T-helper 1 cell (primary cell): ENCODE measurements at regions not wholly inside any gene's neighbourhood (a gene's known extent, or its start where the extent isn't known, plus 50 kb on each side); places are given as distances from the start of the nearest gene placed in this dataset.
"Not testable (repeated sequence)": the region's sequence is repeated elsewhere in the genome, so short reads cannot be mapped to it uniquely, and the experiment has no call there.

Experiments used
- DNase-seq, 5 donors: peaks; one replicate each; pipeline ENCODE4 v3.0.0-alpha.2; 2012 to 2020

DNA sequence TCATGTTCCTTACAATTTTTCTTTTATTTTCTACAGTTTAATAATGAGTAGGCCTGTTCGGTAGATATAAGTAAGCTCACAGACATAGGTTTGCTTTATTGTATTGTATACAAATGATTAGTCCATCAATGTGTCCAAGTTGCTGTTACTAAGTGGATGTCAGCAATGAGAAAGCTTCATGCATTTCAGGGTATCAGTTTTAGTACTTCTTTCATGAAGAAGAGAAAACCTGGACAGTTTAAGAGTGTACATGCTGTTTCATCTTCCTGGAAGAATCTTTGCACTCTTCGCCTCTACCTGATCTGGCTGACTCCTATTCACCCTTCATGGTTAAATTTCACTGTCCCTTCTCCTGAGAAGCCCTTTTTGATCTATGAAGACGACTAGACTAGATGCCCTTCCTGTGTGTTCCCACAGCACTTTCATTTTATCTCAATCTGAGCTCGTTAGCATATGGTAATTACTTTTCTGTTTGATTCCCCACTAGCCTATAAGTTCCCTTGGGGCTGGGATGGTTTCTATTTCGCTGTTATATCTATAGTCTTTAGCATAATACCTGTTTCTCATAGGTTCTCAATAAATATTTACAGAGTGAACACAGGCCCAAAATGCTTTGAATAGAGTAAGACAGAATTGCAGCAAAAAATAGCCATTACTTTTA, 70.7 kb downstream of the CETN3 start:
- no peak for DNase-seq

DNA sequence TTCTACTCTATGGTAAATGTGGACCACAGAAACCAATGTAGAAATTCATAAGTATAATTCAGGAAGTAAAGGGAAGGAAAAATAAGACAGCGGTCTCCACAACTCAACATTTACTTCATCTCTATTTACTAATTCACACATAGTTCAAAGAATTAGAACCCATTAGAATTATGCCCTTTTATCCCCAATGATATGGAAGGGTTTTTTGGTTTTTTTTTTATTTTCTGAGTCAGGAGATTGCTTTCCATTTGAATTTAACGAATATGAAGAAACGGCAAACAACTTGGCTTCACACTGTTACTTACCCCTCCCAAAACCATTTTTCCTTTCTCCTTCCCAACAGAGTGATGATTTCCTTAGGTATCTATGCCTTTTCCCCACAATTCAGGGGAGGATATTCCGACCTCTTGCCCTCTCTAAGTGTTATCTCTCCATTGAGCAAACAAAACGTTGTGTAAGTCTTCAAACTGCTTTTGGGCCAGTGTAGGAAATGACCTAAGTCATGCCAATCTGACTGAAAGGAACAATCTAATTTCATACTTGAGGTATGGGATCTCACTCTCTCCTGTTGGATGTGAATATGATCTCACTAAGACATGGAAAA, 72.0 kb downstream of the CETN3 start:
- DNase-seq: no peak

DNA sequence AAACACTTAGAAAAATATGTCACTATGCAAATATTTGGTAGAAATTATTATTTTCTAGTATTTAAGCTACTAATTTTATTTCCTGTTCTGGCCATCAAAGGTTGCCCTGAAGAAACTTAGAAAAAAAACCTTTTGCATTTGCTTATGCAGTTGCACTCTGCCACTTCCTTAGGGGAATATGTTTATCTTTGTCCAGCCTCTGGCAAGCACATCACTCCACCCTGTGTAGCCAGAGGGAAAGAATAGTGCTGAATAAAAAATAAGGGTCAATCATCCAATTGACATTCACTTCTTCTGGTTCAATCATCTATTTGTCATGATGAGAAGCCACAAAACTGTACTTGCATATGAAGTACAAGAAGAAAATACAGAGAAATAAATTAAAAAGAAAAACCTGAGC, 72.8 kb downstream of the CETN3 start:
- DNase-seq: no peak

DNA sequence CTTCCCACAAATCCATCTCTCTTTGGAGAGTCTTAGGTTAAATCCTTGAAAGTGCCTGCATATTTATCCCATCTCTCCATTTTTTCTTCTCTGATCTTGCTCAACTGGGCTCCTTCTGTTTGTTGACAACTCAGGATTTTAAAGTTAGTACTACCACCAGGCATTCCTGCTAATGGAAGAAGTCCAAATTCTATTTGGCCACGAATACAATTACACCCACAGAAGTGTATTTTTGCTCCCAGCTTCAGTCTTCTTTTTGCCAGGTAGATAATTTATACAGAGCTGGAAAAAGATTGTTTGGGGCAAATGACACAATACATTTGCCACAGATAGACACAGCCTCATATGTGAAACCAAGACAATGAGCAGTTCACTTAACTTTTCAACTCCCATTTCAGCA, 74.8 kb downstream of the CETN3 start:
- no peak for DNase-seq

DNA sequence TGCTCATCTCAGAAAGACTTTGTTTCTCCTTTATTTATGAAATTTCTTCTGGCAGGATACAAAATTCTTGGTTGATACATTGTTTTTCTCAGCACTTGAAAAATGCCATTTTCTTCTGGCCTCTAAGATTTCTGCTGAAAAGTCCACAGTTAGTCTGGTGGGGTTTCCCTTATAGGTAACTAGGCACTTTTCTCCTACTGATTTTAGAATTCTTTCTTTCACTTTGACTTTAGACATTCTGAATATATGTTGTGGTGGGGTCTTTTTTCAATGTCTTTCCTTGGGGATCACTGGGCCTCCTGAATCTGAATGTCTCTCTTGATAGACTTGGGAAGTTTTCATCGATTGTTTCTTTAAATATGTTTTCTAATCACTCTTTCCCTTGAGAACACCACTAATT, 79.6 kb downstream of the CETN3 start:
- DNase-seq: no peak

DNA sequence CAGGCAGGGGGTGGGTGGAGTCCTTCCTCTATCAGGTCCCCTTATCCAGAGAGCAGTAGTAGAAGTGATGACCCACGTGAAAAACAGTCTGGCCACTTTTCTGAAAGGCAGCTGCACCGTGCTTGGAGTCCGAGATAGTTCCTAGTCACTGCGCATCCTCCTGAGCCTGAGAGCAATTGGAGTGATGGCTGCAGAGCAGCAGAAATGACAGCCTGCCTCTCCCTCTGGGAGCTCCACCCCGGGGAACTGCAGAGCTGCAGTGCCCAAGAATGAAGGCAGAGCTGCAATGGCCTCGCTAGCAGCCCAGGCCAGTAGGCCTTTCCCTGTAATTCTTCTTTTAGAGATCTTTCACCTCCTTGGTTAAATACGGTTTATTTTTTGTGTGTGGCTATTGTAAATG, 82.6 kb downstream of the CETN3 start:
- DNase-seq: no peak

DNA sequence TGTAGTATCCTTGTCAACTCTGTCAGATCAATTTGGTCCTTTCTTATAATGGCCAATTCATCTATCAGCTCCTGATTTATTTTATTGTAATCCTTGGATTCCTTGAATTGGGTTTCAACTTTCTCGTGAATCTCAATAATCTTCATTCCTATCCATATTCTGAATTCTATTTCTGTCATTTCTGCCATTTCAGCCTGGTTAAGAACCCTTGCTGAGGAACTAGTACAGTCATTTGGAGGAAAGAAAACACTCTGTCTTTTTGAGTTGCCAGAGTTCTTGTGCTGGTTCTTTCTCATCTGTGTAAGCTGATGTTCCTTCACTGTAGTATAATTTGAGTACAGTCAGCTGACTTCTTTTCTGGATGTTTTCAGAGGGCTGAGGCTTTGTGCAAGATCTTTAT, 84.5 kb downstream of the CETN3 start:
- DNase-seq: no peak

DNA sequence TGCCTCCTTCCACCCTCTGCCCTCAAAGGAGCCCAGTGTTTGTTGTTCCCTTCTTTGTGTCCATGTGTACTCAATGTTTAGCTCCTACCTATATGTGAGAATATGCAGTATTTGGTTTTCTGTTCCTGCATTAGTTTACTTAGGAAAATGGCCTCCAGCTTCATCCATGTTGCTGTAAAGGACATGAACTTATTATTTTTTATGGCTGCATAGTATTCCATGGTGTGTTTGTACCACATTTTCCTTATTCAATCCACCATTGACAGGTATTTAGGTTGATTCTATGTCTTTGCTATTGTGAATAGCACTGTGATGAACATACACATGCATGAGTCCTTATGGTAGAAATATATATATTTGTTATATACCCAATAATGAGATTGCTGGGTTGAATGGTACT, 89.2 kb downstream of the CETN3 start:
- DNase-seq: not testable (repeated sequence)

DNA sequence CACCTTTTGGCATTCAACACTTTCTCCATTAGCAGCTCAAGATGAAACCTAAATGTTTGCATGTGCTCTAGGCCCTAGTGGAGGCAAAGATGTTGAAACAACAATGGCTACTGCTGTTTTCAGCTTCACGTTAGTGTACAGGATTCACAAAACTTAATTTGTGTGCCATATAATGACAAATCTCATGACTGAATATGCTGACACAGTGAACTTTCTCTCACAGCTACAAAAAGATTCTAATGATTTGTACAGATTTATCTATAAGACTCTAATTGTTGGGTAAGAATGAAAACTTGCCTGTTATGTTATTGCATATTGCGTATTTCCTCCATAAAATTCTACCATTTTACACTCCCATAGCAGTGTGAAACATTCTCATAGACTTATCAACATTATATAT, 97.5 kb downstream of the CETN3 start:
- DNase-seq: no peak

DNA sequence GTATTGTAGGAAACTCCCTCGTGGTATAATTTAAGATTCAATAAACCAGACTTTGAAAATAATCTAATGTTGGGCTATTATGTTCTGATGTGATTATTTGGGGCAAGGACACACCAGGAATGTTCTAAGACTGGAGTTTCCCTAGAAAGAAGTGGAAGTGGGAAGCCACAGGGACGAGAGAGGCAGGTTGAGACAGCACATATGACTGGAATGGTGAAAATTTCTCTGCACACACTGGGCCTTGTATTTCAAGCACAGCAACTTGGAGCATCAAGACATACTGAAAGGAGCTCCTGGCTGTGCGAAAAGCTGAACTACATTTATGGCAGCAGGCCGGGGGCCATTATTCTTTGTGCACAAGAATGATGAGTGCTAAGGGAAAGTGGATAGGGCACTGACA, 98.2 kb downstream of the CETN3 start:
- no peak for DNase-seq

DNA sequence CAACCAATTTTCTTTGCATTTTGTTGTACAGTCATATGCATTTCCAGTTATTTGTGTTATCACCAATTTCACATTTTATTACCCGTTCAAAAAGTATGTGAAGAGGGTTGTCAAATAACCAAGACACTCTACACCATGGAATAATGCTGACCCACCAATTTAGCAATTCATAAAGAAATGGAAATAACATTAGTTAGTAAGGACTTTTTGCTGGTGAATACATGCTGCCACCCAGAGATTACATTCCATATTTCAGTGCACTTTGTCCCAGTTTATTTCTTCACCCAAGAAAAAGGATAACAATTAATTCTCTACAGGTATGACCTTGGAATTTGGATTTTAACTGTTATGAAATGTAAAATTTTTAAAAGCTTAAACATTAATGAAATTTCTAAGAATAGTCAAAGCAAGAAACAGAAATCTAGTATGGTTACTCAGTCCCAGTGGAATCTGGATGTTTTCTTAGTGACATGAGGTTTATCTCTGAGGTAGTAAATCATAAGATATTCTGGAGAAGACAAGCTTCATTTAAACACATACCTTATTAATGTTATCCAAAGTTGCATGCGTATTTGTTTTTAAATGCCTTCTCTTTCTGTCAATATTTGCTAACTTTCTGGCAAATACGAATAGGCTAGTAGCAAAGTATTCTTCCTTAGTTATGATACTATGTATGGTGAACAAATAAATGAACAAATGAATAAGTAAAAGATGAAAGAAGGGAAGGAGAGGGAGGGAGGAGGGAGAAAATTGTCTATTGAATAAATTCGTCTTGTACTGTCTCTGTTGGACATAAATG, 100.6 kb downstream of the CETN3 start:
- DNase-seq: no peak

DNA sequence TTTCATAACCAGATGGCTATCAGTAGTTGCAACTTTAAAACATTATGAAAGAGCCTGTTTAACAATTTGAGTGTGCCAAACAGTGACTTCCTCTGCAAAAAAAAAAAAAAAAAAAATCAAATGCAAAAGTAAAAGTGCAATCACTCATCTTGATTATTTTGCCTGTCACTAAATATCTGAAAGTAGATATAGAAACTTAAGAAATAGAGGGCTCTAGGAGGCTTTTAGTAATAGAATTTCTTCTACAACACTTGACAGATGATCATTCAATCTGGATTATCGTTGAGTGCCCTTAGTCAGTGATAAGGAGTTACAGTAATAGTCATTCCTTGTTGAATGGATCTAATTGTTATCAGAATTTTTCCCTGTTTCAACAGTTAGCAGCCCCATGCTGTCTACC, 101.8 kb downstream of the CETN3 start:
- no peak for DNase-seq

DNA sequence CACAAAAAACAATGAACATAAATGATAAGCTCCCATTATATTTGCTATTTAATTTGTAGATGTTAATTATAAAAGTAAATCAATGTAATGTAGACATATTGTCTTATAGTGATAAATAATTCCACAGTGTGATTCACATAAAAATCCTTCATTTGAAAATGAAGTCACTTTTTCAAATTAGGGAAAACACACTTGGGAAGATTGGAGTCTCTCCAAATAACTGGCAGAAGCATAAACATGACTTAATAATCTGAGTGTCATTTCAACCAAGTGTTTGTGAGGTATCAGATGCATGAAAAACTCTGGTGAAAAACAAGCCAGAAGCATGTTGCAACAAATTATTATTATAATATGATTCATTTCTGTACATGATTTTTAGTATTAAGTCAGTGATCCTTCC, 102.2 kb downstream of the CETN3 start:
- no peak for DNase-seq

DNA sequence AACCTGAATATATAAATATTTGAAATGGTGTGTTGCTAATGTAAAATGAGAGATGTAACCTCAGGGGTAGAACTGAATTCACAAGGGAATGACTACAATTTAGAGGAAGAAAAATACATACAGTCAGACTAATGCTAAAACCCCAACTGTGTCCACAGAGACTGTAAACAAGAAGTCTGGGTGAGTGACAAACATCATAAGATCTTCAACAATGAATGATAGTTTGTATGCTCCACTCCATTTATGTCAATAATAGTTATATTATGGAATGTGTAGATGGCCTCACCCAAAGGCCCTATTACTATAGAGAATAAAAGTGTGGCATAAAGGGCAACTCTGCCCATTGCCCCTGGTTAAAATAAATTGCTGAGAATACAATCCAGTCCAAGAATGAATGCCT, 102.9 kb downstream of the CETN3 start:
- no peak for DNase-seq

DNA sequence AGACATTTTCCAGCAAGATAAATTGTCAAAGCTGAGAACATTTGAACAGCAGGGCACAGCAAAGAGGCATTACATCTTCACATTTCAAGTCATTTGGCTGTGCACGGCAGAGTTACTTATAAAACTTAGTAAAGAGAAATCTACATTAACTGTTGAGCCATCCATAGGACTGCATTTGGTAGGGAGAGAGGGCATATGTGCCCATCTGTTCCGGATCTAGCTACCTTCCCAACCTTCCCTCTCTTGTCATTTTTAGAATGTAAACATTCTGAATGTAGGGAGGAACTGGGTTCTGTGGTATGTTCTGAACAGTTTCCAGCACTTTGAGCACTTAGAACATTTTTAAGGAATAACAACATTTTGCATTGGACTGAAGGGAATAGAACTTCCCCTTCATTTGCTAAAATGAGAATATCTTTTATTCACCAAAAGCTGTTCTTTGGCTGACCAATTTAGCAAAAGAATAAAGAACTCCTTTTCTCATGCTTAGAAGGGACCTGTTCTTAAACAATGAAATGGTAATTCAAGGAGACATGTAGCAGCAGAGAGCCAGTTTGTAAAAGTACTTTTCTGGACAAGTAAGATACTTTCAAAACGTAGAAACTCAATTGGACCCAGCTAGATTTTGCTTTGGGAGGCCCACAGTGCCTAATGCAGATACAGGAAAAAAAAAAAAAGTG, 104.4 kb downstream of the CETN3 start:
- DNase-seq: no peak

DNA sequence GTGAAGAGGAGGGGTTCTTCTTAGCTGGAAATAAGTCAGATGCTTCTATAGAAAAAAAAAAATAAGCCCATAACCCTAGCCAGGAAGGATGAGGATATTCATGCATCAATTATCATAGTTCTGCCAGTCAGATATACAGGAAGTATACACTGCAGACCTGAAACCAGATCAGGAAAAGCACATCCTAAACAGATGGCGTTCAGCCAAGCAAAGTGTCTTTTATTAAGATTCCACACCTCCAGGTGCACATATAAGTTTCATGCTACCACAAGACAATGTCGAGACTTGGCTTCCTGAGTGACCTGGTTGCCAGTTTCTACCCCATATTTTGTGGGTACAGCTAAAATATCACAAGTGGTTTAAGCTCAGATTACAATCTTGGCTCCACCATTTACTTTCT, 108.3 kb downstream of the CETN3 start:
- DNase-seq: no peak

DNA sequence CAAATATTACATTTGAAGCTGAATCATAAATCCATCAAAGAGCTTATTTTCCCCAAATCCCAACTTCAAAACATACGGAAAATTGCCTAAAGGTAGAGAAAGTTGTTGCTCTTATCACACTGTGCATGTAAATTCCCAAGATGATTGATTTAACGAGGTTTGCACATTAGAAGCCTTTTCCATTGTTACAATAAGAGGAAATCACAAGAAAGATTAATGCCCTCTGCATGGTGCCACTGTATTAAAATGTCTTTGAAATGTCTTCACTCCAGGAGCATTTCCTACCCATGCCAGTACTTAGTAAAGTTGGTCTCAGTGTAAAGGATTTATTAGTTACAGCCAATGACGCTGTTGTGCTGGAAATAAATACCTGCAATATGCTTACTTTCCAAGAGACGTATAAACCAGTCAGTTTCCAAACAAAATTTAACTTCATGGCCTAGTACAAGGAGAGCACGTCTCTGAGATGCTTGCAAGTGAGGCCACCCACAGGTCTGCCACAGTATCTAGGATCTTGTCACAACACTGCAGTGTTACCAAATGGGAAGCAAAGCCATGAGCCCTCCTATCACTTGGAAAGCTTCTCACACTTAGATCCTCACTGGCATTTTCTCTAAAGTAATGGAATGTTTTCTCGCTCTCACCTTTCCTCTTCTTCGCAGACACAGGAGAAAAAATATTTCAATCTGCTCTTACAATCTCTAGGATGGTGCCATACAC, 112.4 kb downstream of the CETN3 start:
- no peak for DNase-seq

DNA sequence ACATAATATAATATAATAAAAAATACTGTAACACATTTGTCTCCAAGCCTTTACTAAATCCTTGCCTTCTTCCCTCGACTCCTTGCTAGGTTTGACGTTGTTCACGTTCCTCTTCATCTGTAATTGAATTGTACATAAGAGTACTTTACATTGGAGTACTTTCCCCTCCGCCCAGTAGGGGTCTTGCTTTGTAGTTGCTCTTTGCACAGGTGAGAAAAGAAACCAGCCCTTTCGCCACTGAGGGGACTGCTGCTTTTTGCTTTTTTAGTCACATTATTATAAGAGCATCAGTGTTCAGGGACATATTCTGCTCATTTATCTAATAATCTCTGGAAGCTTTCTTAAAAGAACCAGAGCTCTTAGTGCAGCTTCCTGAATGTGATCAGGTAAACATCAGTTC, 115.0 kb downstream of the CETN3 start:
- no peak for DNase-seq

DNA sequence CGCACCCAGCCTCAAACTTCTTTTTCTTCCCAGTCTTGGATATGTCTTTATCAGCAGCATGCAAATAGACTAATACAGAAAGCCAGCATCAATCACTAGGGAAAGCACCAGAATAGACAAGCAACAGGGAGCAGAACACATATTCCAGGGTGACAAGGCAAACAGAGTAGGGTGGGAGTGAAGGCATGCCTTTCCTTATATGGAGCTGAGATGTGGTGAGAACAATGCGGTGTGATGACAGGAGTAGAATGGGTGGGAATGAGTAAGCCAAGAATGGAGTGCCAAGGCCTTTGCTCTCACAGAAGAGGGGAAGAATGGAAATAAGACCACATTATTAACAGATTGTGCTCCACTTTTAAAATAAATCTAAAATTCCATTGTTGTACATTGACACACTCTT, 115.6 kb downstream of the CETN3 start:
- no peak for DNase-seq

DNA sequence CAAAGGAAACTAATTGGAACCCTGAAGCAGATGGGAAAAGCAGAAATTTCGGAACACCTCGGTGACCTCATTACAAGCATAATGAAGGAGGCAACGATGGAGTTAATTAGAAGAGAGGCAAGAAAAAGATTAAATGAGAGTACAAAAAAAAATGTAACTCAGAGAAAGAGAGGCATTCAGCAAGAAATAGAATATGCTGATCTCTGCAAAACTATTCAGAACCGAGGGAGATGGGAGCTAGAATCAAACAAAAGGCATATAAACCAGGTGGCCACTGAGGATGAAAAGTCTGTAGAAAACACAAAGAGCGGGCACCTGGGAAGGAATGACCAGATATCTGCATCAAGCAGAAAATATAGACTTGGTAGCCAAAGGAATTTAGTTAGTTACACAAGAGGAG, 118.9 kb downstream of the CETN3 start:
- no peak for DNase-seq

DNA sequence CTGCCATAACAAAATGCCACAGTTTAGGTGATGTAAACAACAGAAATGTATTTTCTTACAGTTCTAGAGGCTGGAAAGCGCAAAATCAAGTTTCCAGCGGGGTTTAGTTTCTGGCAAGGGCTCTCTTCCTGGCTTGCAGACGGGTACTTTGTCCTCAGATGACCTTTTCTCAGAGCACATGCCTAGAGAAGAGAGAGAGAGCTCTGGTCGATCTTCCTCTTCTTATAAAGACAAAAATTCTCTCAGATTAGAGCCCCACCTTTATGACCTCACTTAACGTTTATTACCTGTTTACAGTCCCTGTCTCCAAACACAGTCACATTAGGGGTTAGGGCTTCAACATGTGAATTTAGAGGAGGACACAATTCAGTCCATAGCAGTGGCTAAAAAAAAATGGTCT, 119.7 kb downstream of the CETN3 start:
- DNase-seq: no peak

DNA sequence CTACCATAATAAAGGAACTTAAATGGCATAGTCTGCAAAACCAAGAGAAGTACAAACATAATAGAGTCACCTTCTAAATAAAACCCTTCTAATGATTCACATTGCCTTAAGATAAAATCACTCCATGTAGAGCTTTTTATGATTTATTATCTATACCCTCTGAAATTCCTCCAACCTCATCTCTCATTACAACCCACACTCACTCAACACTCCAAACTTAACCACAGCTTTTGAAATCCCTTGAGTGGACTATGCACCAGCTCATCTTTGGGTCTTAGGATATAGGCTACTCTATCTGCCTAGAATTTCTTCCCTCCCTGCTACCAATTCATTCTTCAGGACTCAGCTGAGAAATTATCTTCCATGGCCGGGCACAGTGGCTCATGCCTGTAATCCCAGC, 122.5 kb downstream of the CETN3 start:
- no peak for DNase-seq

DNA sequence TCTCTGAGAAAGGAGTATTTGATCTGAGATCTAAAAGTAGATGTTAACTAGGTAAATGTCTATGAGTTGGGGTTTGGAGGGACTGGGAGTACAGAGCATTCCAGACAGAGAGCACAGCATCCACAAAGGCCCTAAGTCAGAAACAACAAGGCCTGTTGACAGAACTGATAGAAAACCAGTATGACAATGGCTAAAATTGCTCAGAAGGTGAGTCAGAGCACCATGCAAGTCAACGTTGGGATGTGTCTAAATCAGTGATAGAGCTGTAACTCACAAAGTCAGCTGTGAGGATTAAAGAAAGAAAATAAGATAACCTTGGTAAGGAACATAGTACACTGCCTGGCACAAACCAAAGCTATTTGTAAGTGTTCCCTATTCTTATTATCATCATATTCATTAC, 124.0 kb downstream of the CETN3 start:
- DNase-seq: no peak
